ENCODE measurements at regions not wholly inside any gene's neighbourhood (a gene's known extent, or its start where the extent isn't known, plus 50 kb on each side); places are given as distances from the start of the nearest gene placed in this dataset.

- H3K79me2 ChIP-seq (ENCODE audit: control insufficient read depth in 1 of 2, insufficient read depth in 2 of 2, low read length in 2 of 2), result no peaks in the 10 kb centered on the region
- no peak for DNase-seq (ENCODE audit: low read depth in 1 of 2, low spot score in 2 of 2)
- no peak overlapping the region for H3K23ac ChIP-seq (ENCODE audit: insufficient read length)
- H4K5ac ChIP-seq (ENCODE audit: insufficient read length, low read depth, low read length), result no peak overlapping the region
- H4K20me1 ChIP-seq (replicated peaks in 1 of 2; ENCODE audit: control insufficient read depth in 1 of 2, insufficient read depth in 2 of 2, low read length in 2 of 2), result no peaks in the 10 kb centered on the region
- no peak overlapping the region for H2BK20ac ChIP-seq (ENCODE audit: low read length)
- no peaks in the 10 kb centered on the region for H3K27me3 ChIP-seq (replicated peaks in 1 of 4; ENCODE audit: control insufficient read depth in 3 of 4, extremely low read depth in 1 of 4, insufficient read depth in 3 of 4, low read length in 3 of 4)
- no peak overlapping the region for H3K14ac ChIP-seq (ENCODE audit: insufficient read length)
- H3K9ac ChIP-seq (replicated peaks in 1 of 4; ENCODE audit: extremely low read depth in 1 of 4, low read depth in 3 of 4, low read length in 3 of 4), result no peak overlapping the region
- H3K23me2 ChIP-seq (ENCODE audit: low read depth, low read length), result no peaks in the 10 kb centered on the region
- no peak overlapping the region for H2BK12ac ChIP-seq (ENCODE audit: low read depth, low read length)
- no peak overlapping the region for H3K4ac ChIP-seq (replicated peaks; ENCODE audit: insufficient read length, low read depth, low read length)
- no peak overlapping the region for H3K4me2 ChIP-seq (ENCODE audit: insufficient read depth in 1 of 2, low read depth in 2 of 2, low read length in 2 of 2)
- no peak overlapping the region for H4K8ac ChIP-seq (ENCODE audit: extremely low read depth, insufficient read depth, low read length)
- no peak overlapping the region for H2AK5ac ChIP-seq (ENCODE audit: low read depth, low read length)
- CTCF ChIA-PET (ENCODE audit: partially characterized antibody), result no interaction called here
- no peaks in the 10 kb centered on the region for H3K36me3 ChIP-seq (ENCODE audit: control insufficient read depth in 2 of 4, insufficient read depth in 4 of 4, low read length in 3 of 4)
- no peaks in the 10 kb centered on the region for H3K79me1 ChIP-seq (ENCODE audit: low read depth, low read length)
- H2AFZ ChIP-seq (ENCODE audit: low read length), result no peak overlapping the region
- H4K91ac ChIP-seq (replicated peaks; ENCODE audit: insufficient read length, low read length), result no peak overlapping the region
- no peak overlapping the region for H2BK5ac ChIP-seq (ENCODE audit: low read depth, low read length)
- no peak for FAIRE-seq
- H2BK120ac ChIP-seq (replicated peaks; ENCODE audit: low read depth, low read length), result no peak overlapping the region
- H3K9me3 ChIP-seq (ENCODE audit: insufficient read depth in 2 of 2, low read depth in 1 of 2, low read length in 1 of 2), result no peaks in the 10 kb centered on the region
- H3K4me3 ChIP-seq (ENCODE audit: extremely low read depth in 1 of 4, insufficient read depth in 2 of 4, low read depth in 3 of 4, low read length in 4 of 4), result no peak overlapping the region
- H3K56ac ChIP-seq (replicated peaks; ENCODE audit: insufficient read length, low read depth, low read length), result no peak overlapping the region
- WGBS, 2 experiments (ENCODE audit: extremely low coverage in 1 of 2, insufficient coverage in 1 of 2, insufficient read length in 1 of 2, insufficient replicate concordance in 2 of 2, low coverage in 1 of 2, low lambda C conversion rate in 2 of 2, missing lambda C conversion rate in 1 of 2), result 91% methylated on average over 3 of the region's 3 CpGs; no CpG with 5 or more reads in 1 of the 2 experiments
- H2BK15ac ChIP-seq (ENCODE audit: low read length), result no peak overlapping the region
- peaks cover 0 to 3% (median under 1%) of the 10 kb centered on the region in 4 experiments; a peak in 2 of 7 replicates for H3K4me1 ChIP-seq (replicated peaks in 1 of 4; ENCODE audit: control insufficient read depth in 3 of 4, insufficient read depth in 4 of 4, low read length in 3 of 4)
- H3K18ac ChIP-seq (ENCODE audit: extremely low read depth, low read length), result no peak overlapping the region
- no peak overlapping the region for H3K27ac ChIP-seq (ENCODE audit: low read depth, low read length)
- POLR2A ChIA-PET (ENCODE audit: partially characterized antibody), result no interaction called here
- TF ChIP-seq TAF1 (IDR thresholded peaks at IDR 0.05; ENCODE audit: low read depth, low read length), result no peak
- no peak for TF ChIP-seq GABPA (IDR thresholded peaks at IDR 0.05; ENCODE audit: borderline replicate concordance, insufficient read depth, low read length)
- no peak for TF ChIP-seq EGR1 (IDR thresholded peaks at IDR 0.05; ENCODE audit: borderline replicate concordance, low read depth, low read length)
- no peak for TF ChIP-seq SP2 (IDR thresholded peaks at IDR 0.05; ENCODE audit: low read length)
- no peak for TF ChIP-seq CHD1 (IDR thresholded peaks at IDR 0.05; ENCODE audit: low read depth, low read length)
Observed at GRCh38 chr12:67761566-67761965, 113.0 kb downstream of the DYRK2 start.

Measured in H1 (cell line).